SU-DHL-6 (cell line): ENCODE measurements at regions not wholly inside any gene's neighbourhood (a gene's known extent, or its start where the extent isn't known, plus 50 kb on each side); places are given as distances from the start of the nearest gene placed in this dataset.

ENCODE experiments used
- H2AFZ ChIP-seq: fragments of 200-600 bp; sonication (generic); 2 replicates; pipeline ENCODE4 v1.6.1; 2014; ENCODE audit warnings: low read depth, mild to moderate bottlenecking, moderate library complexity, mixed read lengths, antibody characterized with exemption, low read length; ENCODE audit not compliant: severe bottlenecking
- H3F3A ChIP-seq: fragments of 200-600 bp; shearing (Covaris generic); 2 replicates; pipeline ENCODE4 v1.6.0; 2016; ENCODE audit warnings: antibody characterized with exemption, mild to moderate bottlenecking; ENCODE audit not compliant: insufficient read depth
- H3K27ac ChIP-seq: fragments of 200-600 bp; sonication (generic); 2 replicates; pipeline ENCODE4 v1.5.1; 2016; ENCODE audit warnings: low read depth, mild to moderate bottlenecking, low read length, moderate library complexity, mixed read lengths
- H3K27me3 ChIP-seq: fragments of 200-600 bp; sonication (generic), shearing (Covaris generic); 2 replicates; pipeline ENCODE4 v1.6.0; 2014; ENCODE audit warnings: mild to moderate bottlenecking, low read length
- H3K36me3 ChIP-seq: fragments of 200-600 bp; sonication (generic); 2 replicates; pipeline ENCODE4 v1.6.1; 2014; ENCODE audit warnings: mild to moderate bottlenecking, low read length, mixed read lengths
- H3K4me2 ChIP-seq: fragments of 300-600, 200-600 bp; shearing (Covaris generic), sonication (generic); 2 replicates; pipeline ENCODE4 v1.6.0; 2014; ENCODE audit warnings: low read length, low read depth, mild to moderate bottlenecking; ENCODE audit not compliant: poor library complexity, severe bottlenecking
- H3K4me3 ChIP-seq: fragments of 200-600 bp; sonication (generic); 2 replicates; pipeline ENCODE4 v1.5.1; 2014; ENCODE audit warnings: antibody characterized with exemption, low read length, mild to moderate bottlenecking, mixed read lengths; ENCODE audit not compliant: insufficient read depth, poor library complexity, severe bottlenecking
- H3K79me2 ChIP-seq: fragments of 200-600 bp; sonication (generic); 2 replicates; pipeline ENCODE4 v1.6.1; 2014; ENCODE audit warnings: mild to moderate bottlenecking, low read length, moderate library complexity; ENCODE audit not compliant: insufficient read depth
- H3K9ac ChIP-seq: fragments of 200-600 bp; sonication (generic); 2 replicates; pipeline ENCODE4 v1.7.0; 2014; ENCODE audit warnings: mild to moderate bottlenecking, low read length
- H3K9me2 ChIP-seq: fragments of 200-600 bp; sonication (generic); replicated peaks from 2 replicates; pipeline ENCODE4 v1.6.1; 2014; ENCODE audit warnings: low read length; ENCODE audit not compliant: insufficient read depth
- H3K9me3 ChIP-seq: fragments of 200-600 bp; sonication (generic); 2 replicates; pipeline ENCODE4 v1.6.1; 2014; ENCODE audit warnings: low read length, mixed read lengths; ENCODE audit not compliant: insufficient read depth
- H4K20me1 ChIP-seq: fragments of 200-600 bp; sonication (generic); 2 replicates; pipeline ENCODE4 v1.6.1; 2014; ENCODE audit warnings: low read depth, mild to moderate bottlenecking, antibody characterized with exemption, low read length, moderate library complexity, mixed read lengths
- CTCF ChIP-seq: fragments of 200-600 bp; sonication (generic); IDR thresholded peaks from one replicate; pipeline ENCODE4 v1.5.1; 2017; ENCODE audit warnings: antibody characterized with exemption, mild to moderate bottlenecking, low read length, moderate library complexity; ENCODE audit not compliant: insufficient read depth, poor library complexity, severe bottlenecking
- EZH2phosphoT487 ChIP-seq: fragments of 200-600 bp; sonication (generic), shearing (Covaris generic); conservative IDR thresholded peaks from 2 replicates; pipeline ENCODE4 v1.6.1; 2018; ENCODE audit warnings: mild to moderate bottlenecking, antibody characterized with exemption, low read length, moderate library complexity, mixed read lengths

- no peak overlapping the region for H3K4me3 ChIP-seq
- no peaks in the 10 kb centered on the region for H3K9me3 ChIP-seq
- H3K9me2 ChIP-seq = no peaks in the 10 kb centered on the region
- H3K27me3 ChIP-seq = no peaks in the 10 kb centered on the region
- H3K27ac ChIP-seq = no peak overlapping the region
- H2AFZ ChIP-seq = no peak overlapping the region
- H3K9ac ChIP-seq = no peak overlapping the region
- H3K4me2 ChIP-seq = no peak overlapping the region
- H3K36me3 ChIP-seq = no peaks in the 10 kb centered on the region
- H4K20me1 ChIP-seq = no peaks in the 10 kb centered on the region
- H3F3A ChIP-seq = no peaks in the 10 kb centered on the region
- TF ChIP-seq EZH2phosphoT487 (no peak), CTCF (no peak)
- no peaks in the 10 kb centered on the region for H3K79me2 ChIP-seq
These were observed 401.9 kb upstream of the ACTBL2 start for GRCh38 chr5:57884346-57885102.

GRCh38 chr5:57880216-57880615 lies 397.6 kb upstream of the ACTBL2 start:
- Histone ChIP-seq H3K27ac (no peak overlapping the region), H3K9me3 (no peaks in the 10 kb centered on the region), H3K4me2 (no peak overlapping the region), H4K20me1 (no peaks in the 10 kb centered on the region), H3K4me3 (no peak overlapping the region), H3K9ac (no peak overlapping the region), H2AFZ (no peak overlapping the region), H3K27me3 (no peaks in the 10 kb centered on the region), H3K9me2 (no peaks in the 10 kb centered on the region), H3K36me3 (no peaks in the 10 kb centered on the region), H3K79me2 (no peaks in the 10 kb centered on the region), H3F3A (no peaks in the 10 kb centered on the region)
- TF ChIP-seq EZH2phosphoT487 (no peak), CTCF (no peak)

- H3K9me2 ChIP-seq = no peaks in the 10 kb centered on the region
- no peak overlapping the region for H3K4me2 ChIP-seq
- H3K4me3 ChIP-seq = no peak overlapping the region
- no peak overlapping the region for H3K27ac ChIP-seq
- no peaks in the 10 kb centered on the region for H3F3A ChIP-seq
- H3K36me3 ChIP-seq = no peaks in the 10 kb centered on the region
- H2AFZ ChIP-seq = no peak overlapping the region
- H3K27me3 ChIP-seq = no peaks in the 10 kb centered on the region
- H3K9me3 ChIP-seq = no peaks in the 10 kb centered on the region
- no peaks in the 10 kb centered on the region for H3K79me2 ChIP-seq
- no peaks in the 10 kb centered on the region for H4K20me1 ChIP-seq
- no peak for TF ChIP-seq EZH2phosphoT487
- TF ChIP-seq CTCF = no peak
- no peak overlapping the region for H3K9ac ChIP-seq
These were observed 395.7 kb upstream of the ACTBL2 start for GRCh38 chr5:57878301-57878722.
